ENCODE measurements at regions not wholly inside any gene's neighbourhood (a gene's known extent, or its start where the extent isn't known, plus 50 kb on each side); places are given as distances from the start of the nearest gene placed in this dataset.

DNA sequence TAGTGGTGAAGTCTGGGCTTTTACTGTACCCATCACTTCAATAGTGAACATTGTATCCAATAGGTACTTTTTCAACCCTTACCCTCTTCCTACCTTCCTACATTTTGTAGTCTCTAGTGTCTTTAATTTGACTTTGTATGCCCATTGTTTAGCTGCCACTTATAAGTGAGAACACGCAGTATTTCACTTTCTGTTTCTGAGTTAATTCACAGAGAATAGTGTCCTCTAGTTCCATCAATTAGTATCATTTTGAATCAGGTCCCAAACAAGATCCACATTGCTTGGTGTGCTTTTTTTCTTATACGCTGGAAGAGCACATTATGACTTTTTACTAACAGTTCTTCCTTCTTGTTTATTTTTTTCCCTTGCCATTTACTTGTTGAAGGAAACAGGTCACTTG, 176.0 kb upstream of the WDFY3 start:
- TF ChIP-seq, protein P1, sequence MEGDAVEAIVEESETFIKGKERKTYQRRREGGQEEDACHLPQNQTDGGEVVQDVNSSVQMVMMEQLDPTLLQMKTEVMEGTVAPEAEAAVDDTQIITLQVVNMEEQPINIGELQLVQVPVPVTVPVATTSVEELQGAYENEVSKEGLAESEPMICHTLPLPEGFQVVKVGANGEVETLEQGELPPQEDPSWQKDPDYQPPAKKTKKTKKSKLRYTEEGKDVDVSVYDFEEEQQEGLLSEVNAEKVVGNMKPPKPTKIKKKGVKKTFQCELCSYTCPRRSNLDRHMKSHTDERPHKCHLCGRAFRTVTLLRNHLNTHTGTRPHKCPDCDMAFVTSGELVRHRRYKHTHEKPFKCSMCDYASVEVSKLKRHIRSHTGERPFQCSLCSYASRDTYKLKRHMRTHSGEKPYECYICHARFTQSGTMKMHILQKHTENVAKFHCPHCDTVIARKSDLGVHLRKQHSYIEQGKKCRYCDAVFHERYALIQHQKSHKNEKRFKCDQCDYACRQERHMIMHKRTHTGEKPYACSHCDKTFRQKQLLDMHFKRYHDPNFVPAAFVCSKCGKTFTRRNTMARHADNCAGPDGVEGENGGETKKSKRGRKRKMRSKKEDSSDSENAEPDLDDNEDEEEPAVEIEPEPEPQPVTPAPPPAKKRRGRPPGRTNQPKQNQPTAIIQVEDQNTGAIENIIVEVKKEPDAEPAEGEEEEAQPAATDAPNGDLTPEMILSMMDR (conservative IDR thresholded peaks at IDR 0.05; ENCODE audit: low read depth, low read length), result no peak
- no peak for DNase-seq (ENCODE audit: low read depth)
- H3K4me3 ChIP-seq (ENCODE audit: low read depth, low read length), result no peak overlapping the region

DNA sequence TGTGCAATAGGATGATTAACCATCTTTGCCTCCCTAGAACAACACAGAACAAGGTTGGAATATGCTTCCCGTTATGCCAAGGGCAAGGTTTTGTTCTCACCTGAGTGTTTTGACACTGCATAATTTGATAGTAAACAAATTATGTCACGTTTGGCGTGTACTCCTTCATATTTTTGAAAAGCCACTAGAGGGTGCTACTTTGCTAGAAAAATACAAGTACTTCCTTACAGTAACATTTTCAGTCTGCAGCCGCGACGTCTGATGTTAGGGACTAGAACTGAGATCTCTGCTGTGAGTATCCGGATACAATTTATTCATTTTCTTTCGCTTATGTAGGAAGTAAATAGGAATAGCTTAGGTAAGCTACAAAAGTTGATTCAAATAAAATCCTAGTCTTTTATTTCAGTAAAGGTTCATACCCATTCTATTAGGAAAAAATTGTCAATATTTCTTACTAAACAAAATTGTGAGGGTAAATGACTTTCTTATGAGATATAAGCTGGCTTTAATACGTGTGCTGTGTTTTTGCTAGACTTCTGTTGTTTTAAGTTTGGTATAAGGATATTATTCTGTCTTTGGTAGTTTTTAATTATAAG, 181.1 kb upstream of the WDFY3 start:
- no peak overlapping the region for H3K4me3 ChIP-seq (ENCODE audit: low read depth, low read length)
- DNase-seq (ENCODE audit: low read depth), result peak; percentile 7
- TF ChIP-seq, protein P1 (conservative IDR thresholded peaks at IDR 0.05; ENCODE audit: low read depth, low read length), result peak; percentile 67

DNA sequence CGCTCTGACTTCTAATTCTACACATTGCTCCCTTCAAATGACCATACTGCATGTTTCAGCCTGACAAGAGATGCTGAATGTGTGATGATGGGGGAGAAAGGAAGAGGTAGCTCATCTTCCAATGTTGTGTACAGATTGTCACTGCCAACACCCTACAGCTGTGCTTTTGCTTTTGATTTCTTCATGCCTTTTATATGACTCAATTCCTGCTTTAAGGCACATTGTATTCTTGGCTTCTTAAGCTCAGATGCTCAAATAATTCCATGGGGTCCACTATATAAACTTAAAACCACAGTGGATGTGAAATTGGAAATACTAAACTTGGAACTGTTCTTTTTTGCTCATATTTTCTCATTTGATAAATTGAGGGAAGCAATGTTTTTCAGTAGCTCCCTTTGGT, 183.2 kb upstream of the WDFY3 start:
- DNase-seq (ENCODE audit: low read depth), result no peak
- H3K4me3 ChIP-seq (ENCODE audit: low read depth, low read length), result no peak overlapping the region
- TF ChIP-seq, protein P1 (conservative IDR thresholded peaks at IDR 0.05; ENCODE audit: low read depth, low read length), result no peak

DNA sequence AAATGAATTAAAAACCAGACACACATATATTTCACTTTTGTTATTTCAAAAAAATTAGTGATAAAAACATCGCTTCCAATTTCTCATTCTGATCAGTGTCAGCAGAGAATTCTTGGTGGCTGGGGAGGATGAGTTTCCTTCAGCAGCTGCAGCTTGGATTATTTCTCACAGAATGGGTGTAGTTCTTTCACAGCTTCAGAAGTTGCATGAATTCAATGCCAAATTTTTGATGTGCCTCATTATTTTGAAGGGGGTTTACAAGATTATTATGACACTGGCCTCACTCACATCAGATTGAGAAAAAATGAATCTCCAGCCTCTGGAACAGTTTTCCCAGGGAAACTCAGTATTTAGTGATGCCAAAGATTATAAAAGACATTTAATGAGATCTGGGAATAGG, 184.9 kb upstream of the WDFY3 start:
- DNase-seq (ENCODE audit: low read depth), result no peak
- TF ChIP-seq, protein P1 (conservative IDR thresholded peaks at IDR 0.05; ENCODE audit: low read depth, low read length), result no peak

DNA sequence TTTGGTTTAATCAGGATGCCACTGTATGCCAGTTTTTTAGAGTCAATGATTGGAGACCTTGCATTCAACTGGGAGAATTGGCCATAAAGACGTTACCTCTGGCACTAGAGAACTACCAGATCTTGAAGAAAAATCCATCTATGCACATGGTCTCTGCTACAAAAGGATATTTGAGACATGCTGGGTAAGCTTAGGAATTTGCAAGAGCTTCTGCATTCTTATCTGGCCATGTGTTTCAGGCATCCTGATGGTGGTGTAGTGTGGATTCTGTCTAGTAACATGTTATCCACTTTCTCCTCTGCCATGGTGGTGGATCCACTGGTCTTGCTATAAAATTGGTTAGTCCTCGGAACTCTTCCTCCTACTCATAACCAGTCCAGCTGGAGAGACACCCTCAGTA, 185.3 kb upstream of the WDFY3 start:
- TF ChIP-seq, protein P1 (conservative IDR thresholded peaks at IDR 0.05; ENCODE audit: low read depth, low read length), result no peak
- no peak for DNase-seq (ENCODE audit: low read depth)
- no peak overlapping the region for H3K4me3 ChIP-seq (ENCODE audit: low read depth, low read length)

More for the DNA sequence above, 184.9 kb upstream of the WDFY3 start:
- H3K4me3 ChIP-seq (ENCODE audit: low read depth, low read length), result no peak overlapping the region

DNA sequence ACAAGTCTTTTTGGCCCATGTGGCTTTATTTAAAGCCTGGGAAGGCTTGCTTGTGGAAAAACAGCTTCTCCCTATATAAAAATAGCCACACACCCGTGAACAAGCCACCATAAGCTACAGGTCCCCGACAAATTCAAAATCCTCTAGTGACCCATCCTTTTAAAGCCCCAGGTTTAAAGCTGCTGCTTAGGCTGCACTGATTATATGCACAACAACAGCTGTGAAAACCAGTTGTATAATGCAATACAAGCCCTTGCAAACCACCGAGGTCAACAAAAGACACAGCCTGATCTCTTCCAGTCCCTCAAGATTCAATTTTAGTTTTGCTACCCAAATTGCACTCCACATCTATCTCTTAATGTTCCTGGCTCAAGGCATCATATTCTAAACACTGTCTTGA, 186.0 kb upstream of the WDFY3 start:
- no peak overlapping the region for H3K4me3 ChIP-seq (ENCODE audit: low read depth, low read length)
- TF ChIP-seq, protein P1 (conservative IDR thresholded peaks at IDR 0.05; ENCODE audit: low read depth, low read length), result no peak

DNA sequence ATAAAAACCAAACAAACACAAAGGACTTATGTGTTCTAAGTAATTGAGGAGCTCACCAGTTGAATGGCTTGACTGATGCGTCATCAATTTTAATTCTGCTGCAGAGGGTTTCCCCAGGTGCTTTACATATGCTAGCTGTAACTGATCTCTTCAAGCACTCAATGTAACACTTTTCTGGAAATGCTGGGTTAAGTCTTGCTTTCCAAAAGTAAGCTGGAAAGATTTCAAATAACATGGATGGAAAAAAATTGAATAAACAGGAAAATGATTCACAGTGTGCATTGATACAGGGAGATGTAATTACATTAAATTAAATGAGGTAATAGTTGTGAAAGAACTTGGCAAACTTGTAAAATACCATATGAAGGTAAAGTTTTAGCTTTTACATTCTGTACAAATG, 186.7 kb upstream of the WDFY3 start:
- DNase-seq (ENCODE audit: low read depth), result no peak
- TF ChIP-seq, protein P1 (conservative IDR thresholded peaks at IDR 0.05; ENCODE audit: low read depth, low read length), result no peak
- H3K4me3 ChIP-seq (ENCODE audit: low read depth, low read length), result no peak overlapping the region

More for the DNA sequence above, 186.0 kb upstream of the WDFY3 start:
- DNase-seq (ENCODE audit: low read depth), result no peak

Data from epithelial cell of proximal tubule (primary cell).